K562 (cell line): ENCODE measurements at regions not wholly inside any gene's neighbourhood (a gene's known extent, or its start where the extent isn't known, plus 50 kb on each side); places are given as distances from the start of the nearest gene placed in this dataset.

Experiments
- ATAC-seq: fragments of 200-7000 bp; cut with Tn5 transposase; 3 replicates; pipeline ENCODE4 v1.9.1; 2020; ENCODE audit warnings: moderate library complexity
- BruUV-seq: library from RNA; stranded (reverse); fragments of 400-500 nt; replicated peaks from 2 replicates; lab custom pipeline; 2021; lab: Mats Ljungman, UMichigan
- CTCF ChIA-PET: fragments of 300-600 bp; formaldehyde crosslinking; extraction: SDS; loops from one replicate; lab custom pipeline; 2021; ENCODE audit warnings: low intra/inter-chr PET ratio; lab: Yijun Ruan, JAX
- POLR2A ChIA-PET: fragments of 300-600, 350-650 bp; sonication (Branson Sonifier 250); formaldehyde crosslinking; extraction: SDS; loops from one replicate; lab custom pipeline; 2021; ENCODE audit warnings: antibody characterized with exemption, inconsistent platforms; lab: Yijun Ruan, JAX
- DNase-seq, 4 experiments: peaks; one replicate each; pipeline versions ENCODE4 v3.0.0 to v3.0.0-alpha.2; 2011 to 2018; ENCODE audit warnings: low spot score in 3 of 4, mixed read lengths in 3 of 4; ENCODE audit errors: extremely low read depth in 1 of 4
- FAIRE-seq: peaks from 2 replicates; lab custom pipeline; 2011; peaks lifted over from hg19 to GRCh38; lab: Jason Lieb, UNC
- H2AFZ ChIP-seq: 2 replicates; pipeline ENCODE4 v1.6.0; 2011; ENCODE audit warnings: low read depth, low read length, control low read depth, inconsistent platforms
- H3K27ac ChIP-seq: fragments of 200-600 bp; 3 replicates; pipeline ENCODE4 v1.8.0; 2011; ENCODE audit warnings: low read depth, mild to moderate bottlenecking, control low read depth, inconsistent platforms, low read length, moderate library complexity, mixed read lengths; ENCODE audit errors: extremely low read depth
- H3K27me3 ChIP-seq, 2 experiments: fragments of 300-600 bp in 1 of 2; 2 replicates in 1 of 2; 3 replicates in 1 of 2; pipeline versions ENCODE4 v1.6.0 to v1.8.0; 2011; ENCODE audit warnings: inconsistent platforms in 2 of 2, low read length in 2 of 2, mild to moderate bottlenecking in 1 of 2, mixed read lengths in 1 of 2, moderate library complexity in 1 of 2; ENCODE audit not compliant: control insufficient read depth in 2 of 2, insufficient read depth in 2 of 2
- H3K36me3 ChIP-seq: fragments of 300-600 bp; 3 replicates; pipeline ENCODE4 v1.8.0; 2011; ENCODE audit warnings: mild to moderate bottlenecking, low read length, inconsistent platforms; ENCODE audit not compliant: control insufficient read depth, insufficient read depth
- H3K4me1 ChIP-seq, 2 experiments: fragments of 200-600 bp in 1 of 2; replicated peaks in 1 of 2; 2 replicates in 1 of 2; 3 replicates in 1 of 2; pipeline versions ENCODE4 v1.5.1 to v1.8.0; 2011; ENCODE audit warnings: inconsistent platforms in 2 of 2, low read length in 2 of 2, mild to moderate bottlenecking in 1 of 2, mixed read lengths in 1 of 2, moderate library complexity in 1 of 2; ENCODE audit not compliant: control insufficient read depth in 2 of 2, insufficient read depth in 2 of 2
- H3K4me2 ChIP-seq: 2 replicates; pipeline ENCODE4 v1.6.1; 2011; ENCODE audit warnings: low read length, control low read depth, inconsistent platforms, mixed read lengths; ENCODE audit not compliant: insufficient read depth
- H3K4me3 ChIP-seq: fragments of 200-600 bp; sonication (generic), shearing (Covaris generic); 2 replicates; pipeline ENCODE4 v1.5.1; 2016; ENCODE audit warnings: control low read depth, inconsistent platforms
- H3K79me2 ChIP-seq: fragments of 200-600 bp; 3 replicates; pipeline ENCODE4 v1.8.0; 2011; ENCODE audit warnings: low read length, inconsistent platforms; ENCODE audit not compliant: control insufficient read depth, insufficient read depth
- H3K9ac ChIP-seq, 2 experiments: 2 replicates each; pipeline versions ENCODE4 v1.6.0 to v1.6.1; 2011; ENCODE audit warnings: low read depth in 2 of 2, low read length in 2 of 2, control low read depth in 1 of 2, inconsistent platforms in 1 of 2, mild to moderate bottlenecking in 1 of 2, mixed read lengths in 1 of 2; ENCODE audit not compliant: insufficient read depth in 1 of 2
- H3K9me1 ChIP-seq: one replicate; pipeline ENCODE4 v1.6.0; 2011; ENCODE audit warnings: inconsistent platforms, mild to moderate bottlenecking, low read length, moderate library complexity; ENCODE audit not compliant: control insufficient read depth, insufficient read depth
- H3K9me3 ChIP-seq: replicated peaks from 2 replicates; pipeline ENCODE4 v1.5.1; 2011; ENCODE audit warnings: low read depth, low read length, inconsistent platforms; ENCODE audit not compliant: control insufficient read depth, insufficient read depth
- H4K20me1 ChIP-seq: replicated peaks from 2 replicates; pipeline ENCODE4 v1.6.1; 2011; ENCODE audit warnings: low read length, inconsistent platforms, mixed read lengths; ENCODE audit not compliant: control insufficient read depth, insufficient read depth
- ATF3 ChIP-seq, 2 experiments: fragments of 450-650 bp in 1 of 2; sonication (generic) in 1 of 2; formaldehyde crosslinking in 1 of 2; IDR thresholded peaks in 1 of 2; conservative IDR thresholded peaks in 1 of 2; 2 replicates each; pipeline versions ENCODE4 v1.6.1 to v1.8.1; 2016 to 2023; ENCODE audit warnings: mild to moderate bottlenecking in 2 of 2, moderate library complexity in 2 of 2, inconsistent platforms in 1 of 2, missing genetic modification reagents in 1 of 2
- BACH1 ChIP-seq: fragments of 200-800 bp; sonication (Bioruptor generic); IDR thresholded peaks from 2 replicates; pipeline ENCODE4 v1.6.1; 2016; ENCODE audit warnings: missing genetic modification characterization, missing compliant biosample characterization
- CREB3 ChIP-seq: fragments of 450-650 bp; conservative IDR thresholded peaks from 2 replicates; pipeline ENCODE4 v1.6.1; 2016; ENCODE audit warnings: missing genetic modification characterization, low read depth, mild to moderate bottlenecking, missing compliant biosample characterization, moderate library complexity
- EWSR1 ChIP-seq: fragments of 450-650 bp; IDR thresholded peaks from 2 replicates; pipeline ENCODE4 v1.6.1; 2018; ENCODE audit warnings: borderline replicate concordance, mild to moderate bottlenecking, low read depth, moderate library complexity; ENCODE audit not compliant: partially characterized antibody
- JUNB ChIP-seq: fragments of 450-650 bp; formaldehyde crosslinking; conservative IDR thresholded peaks from 2 replicates; pipeline ENCODE4 v1.4.0; 2020; ENCODE audit warnings: mild to moderate bottlenecking
- RB1 ChIP-seq: fragments of 450-650 bp; IDR thresholded peaks from 2 replicates; pipeline ENCODE4 v1.6.1; 2017; ENCODE audit warnings: low read depth, mild to moderate bottlenecking
- RBBP5 ChIP-seq: fragments of 200-600 bp; sonication (generic); IDR thresholded peaks from 2 replicates; pipeline ENCODE4 v1.6.1; 2012; ENCODE audit warnings: borderline replicate concordance, mild to moderate bottlenecking, low read length, control low read depth, inconsistent platforms; ENCODE audit not compliant: insufficient read depth, poor library complexity, severe bottlenecking
- TAF9B ChIP-seq: fragments of 450-650 bp; IDR thresholded peaks from 2 replicates; pipeline ENCODE4 v1.6.1; 2018; ENCODE audit warnings: mild to moderate bottlenecking; ENCODE audit not compliant: partially characterized antibody
- ZFX ChIP-seq: sonication (generic); formaldehyde crosslinking; IDR thresholded peaks from 2 replicates; pipeline ENCODE4 v1.8.0; 2022; ENCODE audit warnings: mild to moderate bottlenecking, missing genetic modification reagents, moderate library complexity
- ZNF24 ChIP-seq: fragments of 450-650 bp; IDR thresholded peaks from 2 replicates; pipeline ENCODE4 v1.6.1; 2016
- ZSCAN29 ChIP-seq: fragments of 450-650 bp; IDR thresholded peaks from 2 replicates; pipeline ENCODE4 v1.6.1; 2017
- WGBS: fragments of 100-300 bp; shearing (Covaris generic); methylation state at CpG from one replicate; pipeline ENCODE4 v1.1.6; 2016; ENCODE audit warnings: low coverage, mixed read lengths; ENCODE audit not compliant: insufficient coverage; ENCODE audit errors: missing lambda C conversion rate; 5-methylcytosine and 5-hydroxymethylcytosine counted together
- in situ Hi-C: fragments of 300-500 bp; cut with MboI; formaldehyde crosslinking; loops from 4 replicates; pipeline ENCODE4 v1.15.0; 2018; ENCODE audit warnings: inconsistent platforms, mixed read lengths
- intact Hi-C: fragments of 100-400 bp; cut with micrococcal nuclease; formaldehyde crosslinking; loops from 2 replicates; pipeline ENCODE4 v1.14.2; 2022

GRCh38 chr5:141793881-141794280 is 84.3 kb downstream of the PCDH1 start:
- H3K36me3 ChIP-seq = no peaks in the 10 kb centered on the region
- 0% methylated on average over 4 of the region's 4 CpGs for WGBS
- no peaks in the 10 kb centered on the region for H3K4me1 ChIP-seq
- ChIA-PET POLR2A (interaction anchor here (1.0 kb wide), 1 partner anchor 99 kb away, joined by 3 read pairs; no protein-coding TSS in a partner anchor), CTCF (no interaction called here)
- FAIRE-seq (no peak), ATAC-seq (no peak), DNase-seq (no peak)
- in situ Hi-C loops (no loop called here), intact Hi-C loops (no loop called here)
- H2AFZ ChIP-seq = no peak overlapping the region
- H3K4me3 ChIP-seq = no peak overlapping the region
- BruUV-seq = no TSS peak
- no peak overlapping the region for H3K4me2 ChIP-seq
- peaks cover 14 to 52% of the 10 kb centered on the region in 2 experiments for H3K27me3 ChIP-seq
- H4K20me1 ChIP-seq = no peaks in the 10 kb centered on the region; the same call in 1 of the 2 replicates
- no peaks in the 10 kb centered on the region for H3K9me3 ChIP-seq
- H3K9me1 ChIP-seq = no peaks in the 10 kb centered on the region
- TF ChIP-seq RBBP5 (no peak), EWSR1 (no peak), CREB3 (no peak), TAF9B (no peak)
- H3K27ac ChIP-seq = no peak overlapping the region
- H3K79me2 ChIP-seq = no peaks in the 10 kb centered on the region
- H3K9ac ChIP-seq = no peak overlapping the region

- Histone ChIP-seq H3K9me3 (no peaks in the 10 kb centered on the region), H2AFZ (no peak overlapping the region), H3K27ac (no peak overlapping the region), H3K9ac (no peak overlapping the region), H3K27me3 (peaks cover 14 to 55% of the 10 kb centered on the region in 2 experiments; a peak in 4 of 5 replicates), H3K79me2 (no peaks in the 10 kb centered on the region), H4K20me1 (peaks cover under 1% of the 10 kb centered on the region; the same call in 1 of the 2 replicates), H3K4me1 (no peaks in the 10 kb centered on the region), H3K4me3 (no peak overlapping the region), H3K36me3 (no peaks in the 10 kb centered on the region), H3K9me1 (no peaks in the 10 kb centered on the region), H3K4me2 (no peak overlapping the region)
- DNase-seq (no peak), FAIRE-seq (no peak), ATAC-seq (no peak)
- WGBS = 0% methylated on average over 3 of the region's 3 CpGs
- in situ Hi-C loops (no loop called here), intact Hi-C loops (no loop called here)
- BruUV-seq = no TSS peak
- POLR2A ChIA-PET = interaction anchor here (1.0 kb wide), 1 partner anchor 98 kb away, joined by 3 read pairs; no protein-coding TSS in a partner anchor
- CTCF ChIA-PET = no interaction called here
- no peak for TF ChIP-seq ATF3 (IDR thresholded peaks at IDR 0.05)
- no peak for TF ChIP-seq ATF3 (CRISPR knock-in tag; conservative IDR thresholded peaks at IDR 0.05)
- TF ChIP-seq JUNB (CRISPR knock-in tag) = no peak
- no peak for TF ChIP-seq BACH1 (tag)
- TF ChIP-seq ZFX (CRISPR knock-in tag) = no peak
- TF ChIP-seq ZSCAN29 = no peak
- no peak for TF ChIP-seq ZNF24
- no peak for TF ChIP-seq RB1
Observed at GRCh38 chr5:141793403-141793802, 84.8 kb downstream of the PCDH1 start.
